Urinary bladder (tissue), 3 donors: ENCODE measurements at regions not wholly inside any gene's neighbourhood (a gene's known extent, or its start where the extent isn't known, plus 50 kb on each side); places are given as distances from the start of the nearest gene placed in this dataset.

Source experiments
- DNase-seq: peaks from one replicate; pipeline ENCODE4 v3.0.0-alpha.2; 2015; ENCODE audit errors: extremely low spot score
- H3K27ac ChIP-seq: one replicate; pipeline ENCODE4 v1.5.1; 2013; ENCODE audit warnings: low read depth, mild to moderate bottlenecking, moderate library complexity
- H3K36me3 ChIP-seq: one replicate; pipeline ENCODE4 v1.6.1; 2013; ENCODE audit warnings: mild to moderate bottlenecking, moderate library complexity; ENCODE audit not compliant: insufficient read depth
- H3K4me1 ChIP-seq: one replicate; pipeline ENCODE4 v1.6.1; 2013; ENCODE audit warnings: mild to moderate bottlenecking, moderate library complexity; ENCODE audit not compliant: insufficient read depth
- H3K4me3 ChIP-seq: one replicate; pipeline ENCODE4 v1.5.1; 2013; ENCODE audit warnings: low read depth, low read length
- WGBS: extraction: QIAGEN DNeasy Blood & Tissue Kit; methylation state at CpG from one replicate; pipeline ENCODE4 v1.1.7; 2013; 5-methylcytosine and 5-hydroxymethylcytosine counted together
- donor health status: healthy with polysubstance abuse.
- donor health status: healthy.

- WGBS, result 58% methylated on average over 8 of the region's 8 CpGs
- no peak overlapping the region for H3K4me3 ChIP-seq
- H3K36me3 ChIP-seq, result no peaks in the 10 kb centered on the region
- H3K4me1 ChIP-seq, result no peaks in the 10 kb centered on the region
- H3K27ac ChIP-seq, result no peak overlapping the region
- no peak for DNase-seq
Observed at GRCh38 chr14:83764656-83765599, 1765.0 kb upstream of the FLRT2 start.

GRCh38 chr14:83777516-83777915, 1752.4 kb upstream of the FLRT2 start:
- Histone ChIP-seq H3K4me1 (no peaks in the 10 kb centered on the region), H3K36me3 (no peaks in the 10 kb centered on the region), H3K27ac (no peak overlapping the region), H3K4me3 (no peak overlapping the region)
- DNase-seq, result no peak
- WGBS, result 99% methylated on average over 1 of the region's 1 CpG

GRCh38 chr14:83779266-83779665, 1750.7 kb upstream of the FLRT2 start:
- WGBS, result 32% methylated on average over 2 of the region's 2 CpGs
- no peak for DNase-seq
- Histone ChIP-seq H3K4me3 (no peak overlapping the region), H3K4me1 (no peaks in the 10 kb centered on the region), H3K27ac (no peak overlapping the region), H3K36me3 (no peaks in the 10 kb centered on the region)

- no peak overlapping the region for H3K4me3 ChIP-seq
Observed at GRCh38 chr14:83780321-83780720, 1749.6 kb upstream of the FLRT2 start.

GRCh38 chr14:83798421-83798820, 1731.5 kb upstream of the FLRT2 start:
- H3K36me3 ChIP-seq, result no peaks in the 10 kb centered on the region
- H3K4me1 ChIP-seq, result no peaks in the 10 kb centered on the region
- WGBS, result 48% methylated on average over 2 of the region's 2 CpGs
- no peak for DNase-seq
- no peak overlapping the region for H3K27ac ChIP-seq
- no peak overlapping the region for H3K4me3 ChIP-seq

More at GRCh38 chr14:83780321-83780720, 1749.6 kb upstream of the FLRT2 start:
- no peak for DNase-seq
- no peak overlapping the region for H3K27ac ChIP-seq
- WGBS, result 88% methylated on average over 3 of the region's 3 CpGs
- H3K4me1 ChIP-seq, result no peaks in the 10 kb centered on the region
- no peaks in the 10 kb centered on the region for H3K36me3 ChIP-seq

GRCh38 chr14:83799233-83799632, 1730.7 kb upstream of the FLRT2 start:
- H3K27ac ChIP-seq, result no peak overlapping the region
- no peaks in the 10 kb centered on the region for H3K4me1 ChIP-seq
- no peak for DNase-seq
- H3K4me3 ChIP-seq, result no peak overlapping the region
- H3K36me3 ChIP-seq, result no peaks in the 10 kb centered on the region

GRCh38 chr14:83814896-83815295, 1715.0 kb upstream of the FLRT2 start:
- no peak for DNase-seq
- WGBS, result 97% methylated on average over 1 of the region's 1 CpG
- H3K4me3 ChIP-seq, result no peak overlapping the region
- H3K36me3 ChIP-seq, result no peaks in the 10 kb centered on the region
- H3K4me1 ChIP-seq, result no peaks in the 10 kb centered on the region
- no peak overlapping the region for H3K27ac ChIP-seq

GRCh38 chr14:83816761-83817160, 1713.2 kb upstream of the FLRT2 start:
- Histone ChIP-seq H3K4me3 (no peak overlapping the region), H3K36me3 (no peaks in the 10 kb centered on the region), H3K4me1 (no peaks in the 10 kb centered on the region), H3K27ac (no peak overlapping the region)
- WGBS, result 59% methylated on average over 6 of the region's 6 CpGs
- no peak for DNase-seq

GRCh38 chr14:83825843-83826242, 1704.1 kb upstream of the FLRT2 start:
- Histone ChIP-seq H3K36me3 (no peaks in the 10 kb centered on the region), H3K4me1 (no peaks in the 10 kb centered on the region), H3K27ac (no peak overlapping the region), H3K4me3 (no peak overlapping the region)
- 68% methylated on average over 3 of the region's 3 CpGs for WGBS
- no peak for DNase-seq

- DNase-seq, result no peak
- no peak overlapping the region for H3K27ac ChIP-seq
- WGBS, result 63% methylated on average over 6 of the region's 6 CpGs
- H3K36me3 ChIP-seq, result no peaks in the 10 kb centered on the region
- no peak overlapping the region for H3K4me3 ChIP-seq
- H3K4me1 ChIP-seq, result no peaks in the 10 kb centered on the region
Observed at GRCh38 chr14:83826838-83827237, 1703.1 kb upstream of the FLRT2 start.

- Histone ChIP-seq H3K36me3 (no peaks in the 10 kb centered on the region), H3K4me1 (no peaks in the 10 kb centered on the region), H3K4me3 (no peak overlapping the region), H3K27ac (no peak overlapping the region)
- no peak for DNase-seq
- 68% methylated on average over 3 of the region's 3 CpGs for WGBS
Observed at GRCh38 chr14:83827383-83827782, 1702.6 kb upstream of the FLRT2 start.

GRCh38 chr14:83828406-83828805, 1701.5 kb upstream of the FLRT2 start:
- Histone ChIP-seq H3K36me3 (no peaks in the 10 kb centered on the region), H3K4me3 (no peak overlapping the region), H3K27ac (no peak overlapping the region), H3K4me1 (no peaks in the 10 kb centered on the region)
- 83% methylated on average over 2 of the region's 2 CpGs for WGBS
- DNase-seq, result no peak

- H3K27ac ChIP-seq, result no peak overlapping the region
- H3K4me3 ChIP-seq, result no peak overlapping the region
- no peaks in the 10 kb centered on the region for H3K36me3 ChIP-seq
- WGBS, result 84% methylated on average over 2 of the region's 2 CpGs
- no peak for DNase-seq
- no peaks in the 10 kb centered on the region for H3K4me1 ChIP-seq
Observed at GRCh38 chr14:83830316-83830715, 1699.6 kb upstream of the FLRT2 start.

- H3K4me1 ChIP-seq, result no peaks in the 10 kb centered on the region
- no peak overlapping the region for H3K4me3 ChIP-seq
- 70% methylated on average over 3 of the region's 3 CpGs for WGBS
- no peak overlapping the region for H3K27ac ChIP-seq
- no peaks in the 10 kb centered on the region for H3K36me3 ChIP-seq
- no peak for DNase-seq
Observed at GRCh38 chr14:83838226-83838625, 1691.7 kb upstream of the FLRT2 start.
